GM18508 (cell line): ENCODE measurements at regions not wholly inside any gene's neighbourhood (a gene's known extent, or its start where the extent isn't known, plus 50 kb on each side); places are given as distances from the start of the nearest gene placed in this dataset.

Experiments
- ATAC-seq: cut with Tn5 transposase; IDR thresholded peaks from one replicate; pipeline ENCODE4 v1.9.1; 2021; ENCODE audit warnings: moderate number of reproducible peaks; ENCODE audit not compliant: insufficient read depth, unreplicated experiment

- no peak for ATAC-seq
Measured at GRCh38 chr2:18708203-18708715, 118.9 kb upstream of the NT5C1B start.

- no peak for ATAC-seq
Measured at GRCh38 chr2:18706001-18706400, 116.6 kb upstream of the NT5C1B start.

- no peak for ATAC-seq
Measured at GRCh38 chr2:18704276-18704675, 114.9 kb upstream of the NT5C1B start.

GRCh38 chr2:18703555-18703954 is 114.2 kb upstream of the NT5C1B start:
- ATAC-seq, result no peak

GRCh38 chr2:18701981-18702380 is 112.6 kb upstream of the NT5C1B start:
- no peak for ATAC-seq

- no peak for ATAC-seq
Measured at GRCh38 chr2:18701546-18701945, 112.2 kb upstream of the NT5C1B start.

- ATAC-seq, result no peak
Measured at GRCh38 chr2:18690342-18690741, 101.0 kb upstream of the NT5C1B start.

GRCh38 chr2:18684206-18685038 is 95.1 kb upstream of the NT5C1B start:
- no peak for ATAC-seq

GRCh38 chr2:18682681-18683080 is 93.3 kb upstream of the NT5C1B start:
- no peak for ATAC-seq

GRCh38 chr2:18677280-18677679 is 87.9 kb upstream of the NT5C1B start:
- ATAC-seq, result no peak

GRCh38 chr2:18674309-18674708 is 84.9 kb upstream of the NT5C1B start:
- no peak for ATAC-seq

- ATAC-seq, result no peak
Measured at GRCh38 chr2:18671363-18671762, 82.0 kb upstream of the NT5C1B start.

- ATAC-seq, result no peak
Measured at GRCh38 chr2:18668221-18668620, 78.9 kb upstream of the NT5C1B start.

- ATAC-seq, result no peak
Measured at GRCh38 chr2:18664421-18664820, 75.1 kb upstream of the NT5C1B start.

- no peak for ATAC-seq
Measured at GRCh38 chr2:18663861-18664260, 74.5 kb upstream of the NT5C1B start.

- ATAC-seq, result no peak
Measured at GRCh38 chr2:18662689-18663088, 73.3 kb upstream of the NT5C1B start.

GRCh38 chr2:18659915-18660314 is 70.5 kb upstream of the NT5C1B start:
- ATAC-seq, result no peak

- ATAC-seq, result no peak
Measured at GRCh38 chr2:18656048-18656447, 66.7 kb upstream of the NT5C1B start.

GRCh38 chr2:18651842-18652774 is 62.7 kb upstream of the NT5C1B start:
- ATAC-seq, result no peak

- no peak for ATAC-seq
Measured at GRCh38 chr2:18650221-18650620, 60.9 kb upstream of the NT5C1B start.

- ATAC-seq, result no peak
Measured at GRCh38 chr2:18649502-18650135, 60.2 kb upstream of the NT5C1B start.
